AG09309 (cell line): ENCODE measurements at regions not wholly inside any gene's neighbourhood (a gene's known extent, or its start where the extent isn't known, plus 50 kb on each side); places are given as distances from the start of the nearest gene placed in this dataset.
"Not testable (repeated sequence)": the region's sequence is repeated elsewhere in the genome, so short reads cannot be mapped to it uniquely, and the experiment has no call there.

ENCODE experiments used
- DNase-seq: peaks from one replicate; pipeline ENCODE4 v3.0.0-alpha.2; 2010; ENCODE audit warnings: low read depth
- H3K4me3 ChIP-seq: 2 replicates; pipeline ENCODE4 v1.5.1; 2011; ENCODE audit warnings: mild to moderate bottlenecking, low read depth, low read length, moderate library complexity; ENCODE audit not compliant: control insufficient read depth
- TF ChIP-seq, protein P1 (sequence below): IDR thresholded peaks from 2 replicates; pipeline ENCODE4 v1.5.1; 2011; ENCODE audit warnings: mild to moderate bottlenecking, low read depth, low read length, inconsistent platforms; ENCODE audit not compliant: insufficient read depth, control insufficient read depth; ENCODE audit errors: missing control alignments

DNA sequence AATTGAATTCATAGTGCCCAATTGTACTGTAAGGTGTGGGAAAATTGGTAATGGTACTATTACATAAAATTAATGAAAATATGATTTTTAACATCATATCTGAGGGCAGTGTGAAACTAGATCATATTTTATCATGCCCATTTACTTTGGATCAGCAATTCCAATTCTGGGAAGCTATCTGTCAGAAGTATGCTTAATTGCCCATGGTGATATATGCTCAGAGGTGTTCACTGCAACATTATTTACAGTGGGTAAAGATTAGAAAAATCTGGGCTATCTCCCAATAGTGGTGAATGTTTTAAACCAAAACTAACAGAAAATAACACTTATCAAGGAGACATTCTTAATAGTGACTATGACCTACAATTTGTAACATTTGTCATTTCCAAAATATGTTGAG is 1260.0 kb downstream of the BRINP3 start:
- no peak for DNase-seq
- TF ChIP-seq, protein P1, sequence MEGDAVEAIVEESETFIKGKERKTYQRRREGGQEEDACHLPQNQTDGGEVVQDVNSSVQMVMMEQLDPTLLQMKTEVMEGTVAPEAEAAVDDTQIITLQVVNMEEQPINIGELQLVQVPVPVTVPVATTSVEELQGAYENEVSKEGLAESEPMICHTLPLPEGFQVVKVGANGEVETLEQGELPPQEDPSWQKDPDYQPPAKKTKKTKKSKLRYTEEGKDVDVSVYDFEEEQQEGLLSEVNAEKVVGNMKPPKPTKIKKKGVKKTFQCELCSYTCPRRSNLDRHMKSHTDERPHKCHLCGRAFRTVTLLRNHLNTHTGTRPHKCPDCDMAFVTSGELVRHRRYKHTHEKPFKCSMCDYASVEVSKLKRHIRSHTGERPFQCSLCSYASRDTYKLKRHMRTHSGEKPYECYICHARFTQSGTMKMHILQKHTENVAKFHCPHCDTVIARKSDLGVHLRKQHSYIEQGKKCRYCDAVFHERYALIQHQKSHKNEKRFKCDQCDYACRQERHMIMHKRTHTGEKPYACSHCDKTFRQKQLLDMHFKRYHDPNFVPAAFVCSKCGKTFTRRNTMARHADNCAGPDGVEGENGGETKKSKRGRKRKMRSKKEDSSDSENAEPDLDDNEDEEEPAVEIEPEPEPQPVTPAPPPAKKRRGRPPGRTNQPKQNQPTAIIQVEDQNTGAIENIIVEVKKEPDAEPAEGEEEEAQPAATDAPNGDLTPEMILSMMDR: no peak
- no peak overlapping the region for H3K4me3 ChIP-seq

DNA sequence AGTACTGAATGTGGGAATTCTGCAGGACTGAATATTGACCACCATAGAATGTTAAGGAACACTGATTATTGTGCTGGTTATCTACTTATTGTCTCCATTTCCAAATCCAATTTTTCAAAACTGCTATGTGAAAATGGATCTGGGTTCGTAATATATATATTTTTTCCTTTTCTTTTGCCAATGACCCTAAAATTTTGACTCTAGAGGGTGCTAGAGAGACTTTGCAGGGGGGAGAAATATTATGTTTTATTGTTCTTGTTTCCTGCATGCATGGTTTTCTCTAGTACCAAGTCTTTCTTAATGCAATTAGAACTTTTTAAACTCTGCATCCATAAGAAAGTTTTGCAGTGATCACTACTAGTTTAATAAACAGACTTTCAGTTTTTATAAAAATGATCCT is 1256.9 kb downstream of the BRINP3 start:
- no peak for DNase-seq
- TF ChIP-seq, protein P1: no peak
- no peak overlapping the region for H3K4me3 ChIP-seq

DNA sequence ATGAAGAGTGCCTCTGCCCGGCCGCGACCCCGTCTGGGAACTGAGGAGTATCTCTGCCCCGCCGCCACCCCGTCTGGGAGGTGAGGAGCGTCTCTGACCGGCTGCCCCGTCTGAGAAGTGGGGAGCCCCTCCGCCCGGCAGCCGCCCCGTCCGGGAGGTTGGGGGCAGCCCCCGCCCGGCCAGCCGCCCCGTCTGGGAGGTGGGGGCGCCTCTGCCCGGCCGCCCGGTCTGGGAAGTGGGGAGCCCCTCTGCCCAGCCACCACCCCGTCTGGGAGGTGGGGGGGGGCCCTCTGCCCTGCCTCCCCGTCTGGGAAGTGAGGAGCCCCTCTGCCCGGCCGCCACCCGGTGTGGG is 1251.9 kb downstream of the BRINP3 start:
- not testable (repeated sequence) for H3K4me3 ChIP-seq, DNase-seq

DNA sequence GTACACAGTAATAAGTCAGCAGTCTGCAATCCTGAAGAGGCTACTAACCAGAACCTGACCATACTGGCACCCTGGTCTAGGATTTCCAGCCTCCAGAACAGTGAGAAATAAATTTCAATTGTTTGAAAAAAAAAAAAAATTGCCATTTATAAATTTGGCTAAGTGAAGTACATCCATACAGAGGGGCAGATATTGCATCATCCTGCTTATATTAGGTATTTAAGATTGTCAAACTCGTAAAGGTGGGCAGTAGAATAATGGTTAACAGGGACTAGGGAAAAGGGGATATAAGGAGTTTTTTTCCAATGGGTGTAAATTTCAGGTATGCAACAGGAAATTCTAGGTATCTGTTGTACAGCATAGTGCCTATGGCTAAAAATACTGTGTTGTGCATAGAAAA is 1250.9 kb downstream of the BRINP3 start:
- no peak for DNase-seq
- no peak overlapping the region for H3K4me3 ChIP-seq
- TF ChIP-seq, protein P1: no peak

DNA sequence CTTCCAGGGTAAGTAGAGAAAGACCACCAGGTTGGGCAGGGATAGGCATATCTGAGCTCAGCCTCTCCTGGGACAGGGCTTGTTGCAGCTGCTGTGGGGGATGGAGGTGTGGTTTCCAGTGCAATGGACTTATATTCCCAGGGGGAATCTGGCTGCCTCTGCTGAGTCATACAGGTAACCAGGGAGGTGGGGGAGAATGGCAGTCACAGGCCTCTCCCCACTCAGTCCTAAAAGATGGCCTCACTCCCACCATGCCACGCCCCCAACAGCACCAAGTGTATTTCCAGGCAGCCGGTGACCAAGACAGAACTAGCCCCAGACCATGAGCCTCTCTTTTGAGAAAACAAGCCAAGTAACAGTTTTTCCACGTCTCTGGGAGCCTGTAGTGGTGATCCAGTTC is 1240.7 kb downstream of the BRINP3 start:
- DNase-seq: no peak
- no peak overlapping the region for H3K4me3 ChIP-seq
- TF ChIP-seq, protein P1: no peak

DNA sequence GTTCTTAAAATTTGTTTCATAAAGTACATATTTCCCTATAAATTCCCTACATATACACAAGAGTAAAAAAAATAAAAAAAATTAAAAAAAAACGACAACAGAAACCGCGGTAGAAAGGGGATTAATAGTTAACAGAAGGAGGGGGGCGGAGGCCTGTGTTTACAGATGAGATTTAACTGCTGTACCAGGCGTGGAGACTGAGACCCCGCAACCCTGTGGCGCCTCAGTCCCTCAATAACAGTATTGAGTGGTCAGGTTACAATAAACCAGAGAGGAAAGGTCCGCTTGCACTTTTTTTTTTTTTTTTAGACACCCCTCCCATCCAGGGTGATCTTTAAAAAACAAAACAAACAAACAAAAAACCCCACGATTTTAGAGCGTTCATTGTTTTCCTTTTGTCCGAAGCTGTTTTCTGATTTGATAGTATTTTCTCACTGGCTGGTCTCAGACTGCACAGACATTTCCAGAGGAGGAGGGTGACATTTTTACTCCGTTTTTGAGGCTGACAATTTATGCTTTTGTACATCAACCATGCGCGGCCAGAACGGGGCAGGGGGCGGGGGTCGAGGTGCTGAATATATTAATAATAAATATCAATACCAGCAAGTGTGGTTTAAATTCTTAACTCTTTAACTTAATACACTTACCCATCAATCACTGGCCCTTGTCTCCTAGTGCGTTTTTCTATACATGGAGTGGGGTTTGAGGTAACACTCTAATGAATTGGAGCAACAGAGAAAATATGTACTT is 1223.9 kb downstream of the BRINP3 start:
- no peak overlapping the region for H3K4me3 ChIP-seq
- TF ChIP-seq, protein P1: no peak
- DNase-seq: no peak

DNA sequence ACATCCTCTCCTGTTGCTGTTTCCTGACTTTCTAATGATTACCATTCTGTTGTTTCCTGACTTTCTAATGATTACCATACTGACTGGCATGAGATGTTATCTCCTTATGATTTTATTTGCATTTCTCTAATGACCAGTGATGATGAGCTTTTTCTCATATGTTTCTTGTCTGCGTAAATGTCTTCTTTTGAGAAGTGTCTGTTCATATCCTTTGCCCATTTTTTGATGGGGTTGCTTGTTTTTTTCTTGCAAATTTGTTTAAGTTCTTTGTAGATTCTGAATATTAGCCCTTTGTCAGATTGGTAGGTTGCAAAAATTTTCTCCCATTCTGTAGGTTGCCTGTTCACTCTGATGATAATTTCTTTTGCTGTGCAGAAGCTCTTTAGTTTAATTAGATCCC is 1216.5 kb downstream of the BRINP3 start:
- not testable (repeated sequence) for DNase-seq

DNA sequence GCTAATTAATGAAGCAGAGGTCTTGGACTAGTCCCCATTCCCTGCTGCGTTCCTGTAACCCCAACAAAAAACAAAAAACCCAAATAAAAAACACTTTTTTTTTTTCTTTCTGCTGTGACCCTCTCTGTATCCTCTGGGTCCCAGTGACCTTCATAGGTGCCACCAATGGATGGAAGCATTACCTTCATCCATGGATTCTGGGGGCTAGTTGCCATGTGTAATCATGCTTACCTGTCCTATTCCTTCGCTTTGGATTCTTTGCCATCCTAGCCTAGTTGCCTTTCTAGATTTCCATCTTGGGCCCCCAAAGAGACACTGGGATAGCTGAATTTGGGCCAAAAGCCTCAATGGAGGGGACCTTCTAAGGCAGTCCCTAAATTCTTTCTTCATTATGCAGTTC is 1208.7 kb downstream of the BRINP3 start:
- TF ChIP-seq, protein P1: no peak
- no peak overlapping the region for H3K4me3 ChIP-seq
- DNase-seq: no peak

More for the DNA sequence above, 1216.5 kb downstream of the BRINP3 start:
- H3K4me3 ChIP-seq: not testable (repeated sequence)
